Stomach (tissue), 8 donors: ENCODE measurements at regions not wholly inside any gene's neighbourhood (a gene's known extent, or its start where the extent isn't known, plus 50 kb on each side); places are given as distances from the start of the nearest gene placed in this dataset.

Experiments
- DNase-seq, 2 donors: peaks; one replicate each; pipeline versions ENCODE4 v3.0.0 to v3.0.0-alpha.2; 2013 to 2019
- H3K27ac ChIP-seq, 5 donors: fragments of 200-600 bp in 4 of 5; sonication (generic) in 4 of 5; one replicate each; pipeline ENCODE4 v1.5.1; 2013 to 2019; ENCODE audit warnings: mild to moderate bottlenecking in 1 of 5, moderate library complexity in 1 of 5
- H3K27me3 ChIP-seq, 3 donors: fragments of 200-600 bp; sonication (generic); one replicate each; pipeline ENCODE4 v1.5.1; 2017 to 2019; ENCODE audit warnings: mixed run types in 1 of 3
- H3K36me3 ChIP-seq, 4 donors: fragments of 200-600 bp; sonication (generic); 1 replicate in 3 of 4; 2 replicates in 1 of 4; pipeline ENCODE4 v1.5.1; 2016 to 2019
- H3K4me1 ChIP-seq, 4 donors: fragments of 200-600 bp; sonication (generic); one replicate each; pipeline ENCODE4 v1.5.1; 2016 to 2019
- H3K4me3 ChIP-seq, 4 donors: fragments of 200-600 bp; sonication (generic) in 3 of 4; one replicate each; pipeline ENCODE4 v1.5.1; 2016 to 2019; ENCODE audit warnings: mild to moderate bottlenecking in 1 of 4
- H3K9me3 ChIP-seq, 4 donors: fragments of 200-600 bp; sonication (generic); one replicate each; pipeline ENCODE4 v1.5.1; 2016 to 2019
- EP300 ChIP-seq: sonication (generic); formaldehyde crosslinking; IDR thresholded peaks from one replicate; pipeline ENCODE4 v1.6.1; 2017; ENCODE audit warnings: antibody characterized with exemption
- POLR2A ChIP-seq, 4 donors: fragments of 450-650 bp; IDR thresholded peaks; one replicate each; pipeline ENCODE4 v1.6.1; 2016; ENCODE audit warnings: antibody characterized with exemption in 4 of 4, control low read depth in 2 of 4, mild to moderate bottlenecking in 1 of 4, moderate library complexity in 1 of 4
- POLR2AphosphoS5 ChIP-seq, 3 donors: sonication (generic); formaldehyde crosslinking; IDR thresholded peaks; one replicate each; pipeline ENCODE4 v1.6.1; 2016; ENCODE audit warnings: antibody characterized with exemption in 3 of 3
- WGBS, 5 donors: extraction: QIAGEN DNeasy Blood & Tissue Kit in 3 of 5; methylation state at CpG; one replicate each; pipeline versions ENCODE4 v1.1.5 to v1.1.7; 2013 to 2018; 5-methylcytosine and 5-hydroxymethylcytosine counted together
- intact Hi-C: fragments of 100-400 bp; cut with DNase I; formaldehyde crosslinking; loops from one replicate; pipeline ENCODE4 v1.15.1; 2023; ENCODE audit warnings: low total_unique reads
- TF ChIP-seq, protein P1 (sequence below), 7 experiments: fragments of 450-650 bp in 4 of 7; fragments of 200-600 bp in 3 of 7; sonication (generic) in 3 of 7; IDR thresholded peaks; one replicate each; pipeline ENCODE4 v1.5.1; 2016 to 2019; ENCODE audit warnings: antibody characterized with exemption in 7 of 7, control low read depth in 2 of 7, mild to moderate bottlenecking in 1 of 7
- donor health status: healthy with polysubstance abuse.
- donor health status: Bipolar disorder and iron deficiency.
- donor health status: healthy.

DNA sequence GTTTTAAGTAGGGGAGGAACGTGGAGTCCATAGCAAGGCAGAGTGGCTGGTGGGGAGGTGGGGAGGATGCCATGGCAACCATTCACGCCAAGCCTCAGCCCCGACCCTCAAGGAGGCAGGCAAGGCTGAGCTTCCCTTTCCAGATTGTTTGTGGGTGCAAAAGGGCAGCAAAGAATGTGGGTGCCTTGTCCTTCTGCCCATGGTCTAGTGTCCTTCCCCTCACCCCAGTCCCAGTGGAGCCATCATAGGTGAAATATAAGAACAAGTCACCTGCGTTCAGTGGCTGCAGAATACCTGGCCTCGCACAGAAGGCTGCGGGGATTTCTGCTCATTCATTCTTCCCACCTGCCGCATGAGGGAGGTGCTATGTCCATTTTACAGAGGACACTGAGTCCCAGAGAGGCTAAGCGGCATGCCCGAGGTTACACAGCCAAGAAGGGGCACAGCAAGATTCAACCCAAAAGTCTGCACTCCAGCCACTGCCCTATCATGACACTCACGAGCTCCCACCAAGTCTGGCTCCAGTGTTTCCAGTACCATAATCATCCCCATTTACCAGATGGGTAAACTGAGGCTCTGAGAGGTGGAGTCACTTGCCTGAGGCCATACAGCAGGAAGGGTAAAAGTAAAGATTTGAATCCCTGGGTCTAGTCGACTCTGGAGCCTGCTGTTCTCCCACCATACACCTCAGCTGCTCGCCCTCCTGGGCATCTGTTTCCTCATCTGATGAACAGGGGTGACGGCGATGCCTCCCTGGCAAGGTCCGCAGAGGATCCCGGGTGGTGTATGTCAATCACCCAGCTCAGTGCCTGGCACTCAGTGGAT is 100.8 kb downstream of the CEBPB start:
- intact Hi-C loops, result no loop called here
- Histone ChIP-seq H3K27ac (peak overlapping the region in 4 of 5 donors; percentile 77 to 87 (median 78)), H3K4me3 (no peak overlapping the region), H3K4me1 (peaks cover 21 to 49% (median 34%) of the 10 kb centered on the region in 4 donors), H3K27me3 (no peaks in the 10 kb centered on the region), H3K9me3 (no peaks in the 10 kb centered on the region), H3K36me3 (no peaks in the 10 kb centered on the region)
- no peak for DNase-seq
- TF ChIP-seq POLR2A (IDR thresholded peaks at IDR 0.05) (no peak), POLR2AphosphoS5 (IDR thresholded peaks at IDR 0.05) (no peak), EP300 (no peak)
- TF ChIP-seq, protein P1, sequence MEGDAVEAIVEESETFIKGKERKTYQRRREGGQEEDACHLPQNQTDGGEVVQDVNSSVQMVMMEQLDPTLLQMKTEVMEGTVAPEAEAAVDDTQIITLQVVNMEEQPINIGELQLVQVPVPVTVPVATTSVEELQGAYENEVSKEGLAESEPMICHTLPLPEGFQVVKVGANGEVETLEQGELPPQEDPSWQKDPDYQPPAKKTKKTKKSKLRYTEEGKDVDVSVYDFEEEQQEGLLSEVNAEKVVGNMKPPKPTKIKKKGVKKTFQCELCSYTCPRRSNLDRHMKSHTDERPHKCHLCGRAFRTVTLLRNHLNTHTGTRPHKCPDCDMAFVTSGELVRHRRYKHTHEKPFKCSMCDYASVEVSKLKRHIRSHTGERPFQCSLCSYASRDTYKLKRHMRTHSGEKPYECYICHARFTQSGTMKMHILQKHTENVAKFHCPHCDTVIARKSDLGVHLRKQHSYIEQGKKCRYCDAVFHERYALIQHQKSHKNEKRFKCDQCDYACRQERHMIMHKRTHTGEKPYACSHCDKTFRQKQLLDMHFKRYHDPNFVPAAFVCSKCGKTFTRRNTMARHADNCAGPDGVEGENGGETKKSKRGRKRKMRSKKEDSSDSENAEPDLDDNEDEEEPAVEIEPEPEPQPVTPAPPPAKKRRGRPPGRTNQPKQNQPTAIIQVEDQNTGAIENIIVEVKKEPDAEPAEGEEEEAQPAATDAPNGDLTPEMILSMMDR (IDR thresholded peaks at IDR 0.05), result no peak
- WGBS, 5 donors, result 83 to 89% (median 85%) methylated on average over 16 of the region's 16 CpGs

DNA sequence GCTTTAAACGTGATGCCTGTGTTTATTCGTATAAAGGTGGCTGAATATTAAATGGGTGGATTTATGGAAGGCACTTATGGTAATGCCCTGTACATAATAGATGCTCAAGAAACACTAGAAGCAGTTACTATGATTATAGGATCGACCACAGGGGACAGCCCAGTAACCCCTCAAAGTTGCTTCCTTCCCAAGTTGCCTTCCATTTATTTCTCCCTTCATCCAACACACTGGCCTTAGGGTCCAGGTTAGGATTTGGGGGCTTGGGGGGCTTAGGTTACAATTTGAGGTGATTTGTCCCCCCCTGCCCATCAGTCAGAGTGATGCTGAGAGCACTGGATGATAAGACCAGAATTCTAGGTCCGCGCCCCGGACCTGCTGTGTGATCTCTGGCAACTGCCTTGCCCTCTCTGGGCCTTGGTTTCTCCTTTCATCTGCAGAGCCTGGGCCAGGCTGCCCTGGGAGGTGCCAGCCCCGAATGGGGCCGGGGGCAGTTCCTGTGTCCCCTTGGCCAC is 101.5 kb downstream of the CEBPB start:
- no peaks in the 10 kb centered on the region for H3K36me3 ChIP-seq
- no peak overlapping the region for H3K4me3 ChIP-seq
- H3K27me3 ChIP-seq, result no peaks in the 10 kb centered on the region
- peaks cover 21 to 49% (median 34%) of the 10 kb centered on the region in 4 donors for H3K4me1 ChIP-seq
- no peak for TF ChIP-seq POLR2AphosphoS5 (IDR thresholded peaks at IDR 0.05)
- TF ChIP-seq EP300, result no peak
- TF ChIP-seq, protein P1 (IDR thresholded peaks at IDR 0.05), result no peak
- no peak for TF ChIP-seq POLR2A (IDR thresholded peaks at IDR 0.05)
- WGBS, 5 donors, result 48 to 61% (median 56%) methylated on average over 5 to 8 of the region's 8 CpGs
- H3K27ac ChIP-seq, result peak overlapping the region; percentile 42 to 87 (median 77)
- intact Hi-C loops, result no loop called here
- no peak for DNase-seq
- no peaks in the 10 kb centered on the region for H3K9me3 ChIP-seq

DNA sequence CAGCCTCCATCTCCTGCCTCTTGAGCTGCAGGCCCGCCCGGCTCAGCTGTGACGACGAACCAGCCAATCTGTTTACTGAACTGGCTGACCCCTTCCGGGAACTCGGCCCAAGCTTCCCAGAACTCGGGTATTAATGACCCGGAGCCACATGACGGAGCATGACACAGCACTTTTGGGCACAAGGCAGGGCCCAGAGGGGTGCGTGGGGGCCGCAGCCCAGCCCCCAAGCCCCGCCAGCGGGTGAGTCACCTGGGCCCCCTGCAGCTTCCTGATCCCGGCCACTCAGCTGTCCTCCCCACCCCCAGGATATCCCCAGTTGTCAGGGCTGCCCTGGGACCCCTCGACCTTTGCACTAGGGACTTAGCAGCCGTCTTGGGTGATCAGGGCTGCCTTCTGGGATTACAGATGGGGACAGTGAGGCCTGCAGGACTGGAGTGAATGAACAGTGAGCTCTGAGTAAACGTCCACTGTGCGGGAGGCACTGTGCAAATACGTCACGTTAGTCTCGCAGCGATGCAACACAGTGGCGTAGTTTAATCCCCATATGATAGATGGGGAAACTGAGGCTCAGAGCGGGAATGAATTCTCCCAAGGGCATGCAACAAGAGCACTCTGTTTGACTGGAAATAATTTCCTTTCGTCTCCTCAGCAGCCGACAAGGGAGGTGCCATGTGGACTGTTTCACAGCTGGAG is 102.1 kb downstream of the CEBPB start:
- TF ChIP-seq EP300 (peak; percentile 99), POLR2AphosphoS5 (IDR thresholded peaks at IDR 0.05) (peak; percentile 82 to 98 (median 97)), POLR2A (IDR thresholded peaks at IDR 0.05) (no peak)
- TF ChIP-seq, protein P1 (IDR thresholded peaks at IDR 0.05), result no peak
- H3K27me3 ChIP-seq, result no peaks in the 10 kb centered on the region
- peaks cover 21 to 50% (median 33%) of the 10 kb centered on the region in 4 donors for H3K4me1 ChIP-seq
- peak overlapping the region; percentile 42 to 87 (median 77) for H3K27ac ChIP-seq
- no peaks in the 10 kb centered on the region for H3K9me3 ChIP-seq
- H3K36me3 ChIP-seq, result no peaks in the 10 kb centered on the region
- no peak overlapping the region for H3K4me3 ChIP-seq
- 30 to 46% (median 31%) methylated on average over 20 to 26 of the region's 26 CpGs for WGBS, 5 donors
- intact Hi-C loops, result no loop called here
- peak; percentile 91 to 92 for DNase-seq

DNA sequence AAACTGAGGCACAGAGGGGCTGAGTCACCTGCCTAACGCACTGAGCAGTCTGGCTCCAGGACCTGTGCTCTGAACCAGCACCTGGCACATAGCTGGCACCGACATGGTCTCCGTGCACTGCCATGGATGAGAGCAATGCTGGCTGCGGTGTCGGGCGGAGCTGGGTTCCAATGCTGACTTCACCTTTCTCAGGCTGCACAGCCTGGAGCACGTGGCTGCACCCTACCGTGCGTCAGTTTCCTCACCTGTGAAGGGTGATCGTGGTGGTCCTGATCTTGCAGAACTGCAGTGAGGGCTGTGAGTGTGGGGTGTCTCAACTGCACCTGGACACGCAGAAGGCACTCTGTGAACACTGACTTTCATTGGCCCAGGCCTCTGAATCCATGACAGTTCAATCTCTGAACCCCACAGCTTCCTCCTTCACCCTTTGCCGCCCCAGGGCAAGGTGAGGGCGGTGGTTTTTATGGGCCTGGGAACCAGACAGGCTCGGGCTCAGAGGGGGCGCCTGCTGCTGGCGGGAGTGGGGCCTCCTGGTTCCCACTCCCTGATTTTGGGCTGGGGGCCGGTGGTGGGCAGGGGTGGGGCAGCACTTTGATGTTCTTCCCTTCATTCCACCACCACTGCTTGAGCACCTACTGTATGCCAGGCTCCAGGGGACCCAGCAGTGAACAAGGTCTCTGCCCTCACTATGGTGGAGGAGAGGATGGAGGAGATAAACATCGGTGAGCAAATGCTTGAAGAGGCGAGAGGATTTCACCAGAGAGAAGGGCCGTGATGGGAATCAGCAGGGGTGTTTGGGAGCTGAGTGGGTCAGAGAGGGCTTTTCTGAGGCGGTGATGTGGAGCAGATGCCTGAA is 102.9 kb downstream of the CEBPB start:
- no peak for DNase-seq
- H3K36me3 ChIP-seq, result no peaks in the 10 kb centered on the region

More for the DNA sequence above, 102.9 kb downstream of the CEBPB start:
- TF ChIP-seq POLR2AphosphoS5 (IDR thresholded peaks at IDR 0.05), result no peak
- TF ChIP-seq, protein P1 (IDR thresholded peaks at IDR 0.05), result no peak
- TF ChIP-seq EP300, result no peak
- TF ChIP-seq POLR2A (IDR thresholded peaks at IDR 0.05), result no peak
- H3K27ac ChIP-seq, result peak overlapping the region in 4 of 5 donors; percentile 77 to 87 (median 78)
- no peaks in the 10 kb centered on the region for H3K9me3 ChIP-seq
- no peak overlapping the region for H3K4me3 ChIP-seq
- 80 to 88% (median 85%) methylated on average over 16 to 21 of the region's 21 CpGs for WGBS, 5 donors
- intact Hi-C loops, result no loop called here
- peaks cover 21 to 58% (median 33%) of the 10 kb centered on the region in 4 donors for H3K4me1 ChIP-seq
- no peaks in the 10 kb centered on the region for H3K27me3 ChIP-seq
